Small intestine (tissue), 7 donors: ENCODE measurements at regions not wholly inside any gene's neighbourhood (a gene's known extent, or its start where the extent isn't known, plus 50 kb on each side); places are given as distances from the start of the nearest gene placed in this dataset.
"Not testable (repeated sequence)": the region's sequence is repeated elsewhere in the genome, so short reads cannot be mapped to it uniquely, and the experiment has no call there.

Experiments
- DNase-seq, 2 donors: peaks; one replicate each; pipeline versions ENCODE4 v3.0.0 to v3.0.0-alpha.2; 2013
- FAIRE-seq: peaks from 2 replicates; lab custom pipeline; 2012; peaks lifted over from hg19 to GRCh38; lab: Jason Lieb, UNC
- H3K27ac ChIP-seq, 3 donors: one replicate each; pipeline ENCODE4 v1.5.1; 2013; ENCODE audit warnings: low read length in 2 of 3, mild to moderate bottlenecking in 2 of 3, control low read depth in 1 of 3, inconsistent platforms in 1 of 3, low read depth in 1 of 3, moderate library complexity in 1 of 3
- H3K27me3 ChIP-seq, 3 donors: one replicate each; pipeline ENCODE4 v1.6.1; 2013; ENCODE audit warnings: low read length in 3 of 3, inconsistent platforms in 1 of 3; ENCODE audit not compliant: control insufficient read depth in 3 of 3, insufficient read depth in 3 of 3
- H3K36me3 ChIP-seq, 3 donors: one replicate each; pipeline ENCODE4 v1.6.1; 2013; ENCODE audit warnings: low read length in 3 of 3, inconsistent platforms in 1 of 3, low read depth in 1 of 3, mild to moderate bottlenecking in 1 of 3, moderate library complexity in 1 of 3; ENCODE audit not compliant: control insufficient read depth in 3 of 3, insufficient read depth in 2 of 3
- H3K4me1 ChIP-seq, 3 donors: one replicate each; pipeline ENCODE4 v1.6.1; 2013; ENCODE audit warnings: low read length in 2 of 3, inconsistent platforms in 1 of 3, low read depth in 1 of 3, mild to moderate bottlenecking in 1 of 3, moderate library complexity in 1 of 3; ENCODE audit not compliant: control insufficient read depth in 3 of 3, insufficient read depth in 2 of 3
- H3K4me3 ChIP-seq, 3 donors: one replicate each; pipeline ENCODE4 v1.5.1; 2013; ENCODE audit warnings: low read length in 3 of 3, control low read depth in 1 of 3, inconsistent platforms in 1 of 3, low read depth in 1 of 3, mild to moderate bottlenecking in 1 of 3, moderate library complexity in 1 of 3
- H3K9me3 ChIP-seq, 2 donors: one replicate each; pipeline ENCODE4 v1.6.1; 2013; ENCODE audit warnings: low read depth in 1 of 2, low read length in 1 of 2; ENCODE audit not compliant: control insufficient read depth in 2 of 2, insufficient read depth in 1 of 2
- WGBS, 3 donors: extraction: QIAGEN DNeasy Blood & Tissue Kit; methylation state at CpG; one replicate each; pipeline ENCODE4 v1.1.7; 2013; 5-methylcytosine and 5-hydroxymethylcytosine counted together
- donor health status: healthy with polysubstance abuse.
- donor health status: control.
- donor health status: control.
- donor health status: Bipolar disorder and iron deficiency.
- donor health status: healthy.

DNA sequence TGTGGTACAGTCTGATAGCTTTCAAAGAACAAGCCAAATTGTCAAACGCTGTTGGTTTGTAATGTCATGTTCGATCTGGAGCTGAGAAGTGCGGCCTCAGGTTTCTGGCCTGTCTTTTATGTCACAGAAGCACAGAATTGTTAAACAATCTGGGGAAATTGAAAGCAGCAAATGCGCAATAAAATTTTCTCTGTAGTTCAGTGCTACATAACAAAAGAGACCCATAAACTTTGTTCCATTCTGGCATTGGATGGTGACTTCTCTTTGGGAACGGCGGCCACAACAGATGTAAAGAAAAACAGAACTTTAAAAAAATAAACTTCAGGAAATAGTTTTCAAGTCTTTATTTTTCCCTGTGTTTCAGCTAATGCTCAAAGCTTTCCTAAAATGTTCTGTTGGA, 106.9 kb downstream of the PRL start:
- DNase-seq (no peak), FAIRE-seq (no peak)
- Histone ChIP-seq H3K36me3 (no peaks in the 10 kb centered on the region), H3K27ac (no peak overlapping the region), H3K4me3 (no peak overlapping the region), H3K27me3 (no peaks in the 10 kb centered on the region), H3K9me3 (peaks cover 0 to 3% of the 10 kb centered on the region in 2 donors), H3K4me1 (no peaks in the 10 kb centered on the region)
- 85 to 91% (median 88%) methylated on average over 6 of the region's 6 CpGs for WGBS, 3 donors

DNA sequence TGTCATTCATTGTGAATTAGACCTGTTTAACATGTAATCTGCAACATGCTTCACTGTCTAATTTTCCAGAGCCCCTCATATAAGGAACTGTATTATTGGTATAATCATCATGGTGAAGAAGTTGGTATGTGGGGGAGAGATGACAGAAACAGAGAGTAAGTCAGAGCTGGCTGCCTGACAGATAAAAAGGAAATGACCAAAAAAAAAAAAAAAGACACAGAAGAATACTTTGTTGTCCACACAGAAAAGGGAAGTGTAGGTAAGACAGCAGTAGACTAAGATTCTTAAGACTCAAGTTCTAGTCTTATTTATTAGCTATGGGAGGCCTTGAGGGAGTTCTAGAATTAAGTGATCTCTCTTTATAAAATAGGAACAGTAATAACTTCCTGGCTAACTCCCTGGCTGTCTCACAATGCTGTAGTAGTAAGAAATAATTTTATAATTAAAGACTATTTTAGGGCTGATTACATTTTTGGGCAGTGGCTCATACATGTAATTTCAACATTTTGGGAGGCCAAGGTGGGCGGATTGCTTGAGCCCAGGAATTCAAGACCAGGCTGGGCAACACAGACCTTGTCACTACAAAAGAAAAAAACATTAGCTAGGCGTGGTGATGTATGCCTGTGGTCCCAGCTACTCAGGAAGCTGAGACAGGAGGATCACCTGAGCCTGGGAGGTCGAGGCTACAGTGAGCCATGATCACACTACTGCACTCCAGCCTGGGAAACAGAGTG, 102.5 kb downstream of the PRL start:
- no peaks in the 10 kb centered on the region for H3K27me3 ChIP-seq
- H3K4me1 ChIP-seq = no peaks in the 10 kb centered on the region
- no peak overlapping the region for H3K4me3 ChIP-seq
- FAIRE-seq = no peak
- WGBS, 3 donors = 53 to 79% (median 60%) methylated on average over 3 of the region's 3 CpGs
- no peak for DNase-seq
- no peak overlapping the region for H3K27ac ChIP-seq
- H3K36me3 ChIP-seq = no peaks in the 10 kb centered on the region
- no peaks in the 10 kb centered on the region for H3K9me3 ChIP-seq

DNA sequence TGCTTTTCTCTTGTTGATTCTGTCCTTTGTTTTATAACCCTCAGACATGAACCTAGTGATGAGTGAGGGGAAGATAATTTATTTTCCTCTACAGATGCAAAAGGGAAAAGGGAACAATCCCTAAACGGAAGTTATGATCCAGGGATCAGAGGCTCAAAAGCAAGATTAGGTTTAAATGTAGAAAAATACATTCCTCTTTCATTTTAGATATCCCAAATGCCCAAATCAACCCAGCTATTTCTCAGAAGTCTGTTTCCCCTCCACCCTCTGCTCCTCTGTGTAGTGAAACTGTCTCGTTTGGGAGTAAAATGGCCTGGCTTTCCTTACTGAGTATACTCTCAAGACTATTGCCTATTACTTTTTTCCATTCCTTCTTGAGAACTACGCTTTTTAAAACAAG, 97.1 kb downstream of the PRL start:
- FAIRE-seq = no peak
- Histone ChIP-seq H3K9me3 (no peaks in the 10 kb centered on the region), H3K27ac (no peak overlapping the region), H3K36me3 (no peaks in the 10 kb centered on the region), H3K4me3 (no peak overlapping the region), H3K27me3 (no peaks in the 10 kb centered on the region), H3K4me1 (no peaks in the 10 kb centered on the region)
- WGBS, 3 donors = 79 to 88% (median 82%) methylated on average over 3 of the region's 3 CpGs
- no peak for DNase-seq

DNA sequence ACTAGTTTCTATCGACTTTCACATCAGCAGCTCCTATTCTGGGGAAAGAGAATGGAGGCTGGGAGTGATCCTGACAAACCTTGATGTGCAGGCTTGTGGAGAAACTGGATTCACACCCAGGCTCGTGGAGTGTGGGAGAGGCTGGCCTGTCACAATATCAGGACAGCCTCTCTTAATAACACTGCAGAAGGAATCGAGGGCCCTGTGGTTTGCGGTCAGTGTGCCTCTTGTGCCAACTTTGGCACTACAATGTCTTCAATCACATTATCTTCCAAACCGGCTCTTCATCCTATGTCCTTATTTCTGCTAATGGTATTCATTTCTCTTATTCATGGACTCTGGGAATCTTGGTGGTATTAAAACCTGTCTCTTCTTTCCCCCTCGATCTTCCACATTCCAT, 92.7 kb downstream of the PRL start:
- no peaks in the 10 kb centered on the region for H3K27me3 ChIP-seq
- H3K4me1 ChIP-seq = no peaks in the 10 kb centered on the region
- no peaks in the 10 kb centered on the region for H3K36me3 ChIP-seq
- FAIRE-seq (no peak), DNase-seq (no peak)
- H3K4me3 ChIP-seq = no peak overlapping the region
- no peaks in the 10 kb centered on the region for H3K9me3 ChIP-seq
- WGBS, 3 donors = 69 to 86% (median 86%) methylated on average over 6 of the region's 6 CpGs
- no peak overlapping the region for H3K27ac ChIP-seq

DNA sequence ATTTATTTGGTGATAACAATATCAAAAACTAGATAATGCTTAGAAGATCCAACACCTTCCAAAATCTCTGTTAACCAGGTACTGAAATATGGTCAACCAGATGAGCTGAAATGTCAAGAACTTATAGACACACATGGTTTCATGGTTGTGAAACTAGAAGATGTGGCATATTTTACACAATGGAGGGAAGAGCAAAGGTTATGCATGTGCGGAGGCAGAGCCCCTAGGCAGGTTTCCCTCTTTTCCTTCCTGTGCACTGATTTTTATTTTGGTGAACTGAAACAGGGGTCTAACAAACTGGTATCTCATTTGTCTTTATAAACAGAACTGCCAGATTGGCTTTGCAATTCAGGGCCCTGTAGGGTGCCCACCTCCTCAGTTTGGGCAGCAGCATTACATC, 91.6 kb downstream of the PRL start:
- DNase-seq (no peak), FAIRE-seq (no peak)
- H3K4me3 ChIP-seq = no peak overlapping the region
- no peaks in the 10 kb centered on the region for H3K4me1 ChIP-seq
- no peak overlapping the region for H3K27ac ChIP-seq
- no peaks in the 10 kb centered on the region for H3K36me3 ChIP-seq
- no peaks in the 10 kb centered on the region for H3K27me3 ChIP-seq
- no peaks in the 10 kb centered on the region for H3K9me3 ChIP-seq
- 37 to 89% (median 81%) methylated on average over 1 of the region's 1 CpG for WGBS, 3 donors

DNA sequence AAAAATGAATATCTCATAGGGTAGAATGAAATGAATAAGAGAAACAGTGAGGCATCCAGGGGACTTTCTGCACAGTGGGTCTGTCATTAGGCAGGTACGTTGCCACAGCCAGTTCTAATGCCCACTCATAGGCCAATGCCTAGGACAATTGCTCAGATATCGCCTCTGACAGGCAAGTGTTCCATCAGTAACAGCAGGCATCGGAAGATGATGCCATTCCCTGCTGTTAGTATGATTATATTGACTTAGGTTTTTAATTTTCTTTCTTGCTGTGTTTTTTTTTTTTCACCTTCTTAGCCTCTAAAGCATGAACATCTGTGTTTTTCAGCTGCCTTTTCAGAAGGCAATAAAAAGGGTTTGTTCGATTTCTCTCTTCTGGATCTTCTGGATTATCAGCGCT, 90.7 kb downstream of the PRL start:
- 70 to 86% (median 76%) methylated on average over 5 of the region's 5 CpGs for WGBS, 3 donors
- no peaks in the 10 kb centered on the region for H3K4me1 ChIP-seq

DNA sequence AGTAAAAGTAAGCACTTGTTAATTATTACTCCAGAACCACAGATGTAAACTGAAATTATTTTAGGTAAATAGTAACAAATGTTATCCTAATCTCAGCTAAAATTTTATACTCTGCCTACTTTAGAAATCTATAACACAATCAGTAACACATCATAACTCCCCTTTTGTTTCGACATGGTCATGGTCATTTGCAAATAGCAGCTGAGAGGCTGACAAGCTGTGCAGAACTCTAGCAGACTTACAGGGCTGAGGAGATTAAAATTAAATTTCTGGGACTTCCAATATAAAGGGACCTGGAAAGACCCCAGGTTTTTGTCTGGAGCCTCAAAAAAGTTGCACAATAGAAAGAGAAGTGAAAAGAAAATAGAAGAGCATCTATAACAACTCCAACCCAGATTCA, 88.8 kb downstream of the PRL start:
- H3K4me3 ChIP-seq = no peak overlapping the region
- no peaks in the 10 kb centered on the region for H3K4me1 ChIP-seq
- no peak overlapping the region for H3K27ac ChIP-seq
- 64 to 71% (median 70%) methylated on average over 1 of the region's 1 CpG for WGBS, 3 donors
- no peaks in the 10 kb centered on the region for H3K36me3 ChIP-seq
- DNase-seq = no peak
- H3K9me3 ChIP-seq = no peaks in the 10 kb centered on the region
- FAIRE-seq = no peak
- H3K27me3 ChIP-seq = no peaks in the 10 kb centered on the region

More for the DNA sequence above, 90.7 kb downstream of the PRL start:
- FAIRE-seq (no peak), DNase-seq (no peak)
- H3K27ac ChIP-seq = no peak overlapping the region
- H3K9me3 ChIP-seq = no peaks in the 10 kb centered on the region
- H3K36me3 ChIP-seq = no peaks in the 10 kb centered on the region
- H3K4me3 ChIP-seq = no peak overlapping the region
- no peaks in the 10 kb centered on the region for H3K27me3 ChIP-seq

DNA sequence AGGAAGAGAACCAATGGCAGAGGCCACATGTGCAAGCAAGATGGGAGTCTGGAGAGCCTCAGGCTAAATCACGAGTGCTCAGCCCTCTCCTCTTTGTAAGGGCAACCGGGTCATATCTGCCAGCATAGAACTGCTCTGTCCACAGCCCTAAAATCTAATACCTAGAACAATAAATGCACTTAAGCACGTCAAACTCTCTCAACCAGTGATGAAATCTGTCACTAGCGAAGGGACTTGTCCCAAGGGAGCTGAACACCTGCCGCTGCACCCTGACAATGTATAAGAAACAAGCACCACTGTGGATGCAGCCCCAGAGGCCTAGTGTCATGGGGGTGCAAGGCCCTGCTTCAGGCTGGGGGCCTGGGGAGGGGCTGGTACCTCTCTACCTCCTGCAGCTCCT, 82.5 kb downstream of the PRL start:
- no peak overlapping the region for H3K4me3 ChIP-seq
- no peaks in the 10 kb centered on the region for H3K9me3 ChIP-seq
- no peaks in the 10 kb centered on the region for H3K4me1 ChIP-seq
- no peaks in the 10 kb centered on the region for H3K36me3 ChIP-seq
- no peak overlapping the region for H3K27ac ChIP-seq
- no peaks in the 10 kb centered on the region for H3K27me3 ChIP-seq
- FAIRE-seq = no peak
- 64 to 71% (median 67%) methylated on average over 5 of the region's 5 CpGs for WGBS, 3 donors
- no peak for DNase-seq

DNA sequence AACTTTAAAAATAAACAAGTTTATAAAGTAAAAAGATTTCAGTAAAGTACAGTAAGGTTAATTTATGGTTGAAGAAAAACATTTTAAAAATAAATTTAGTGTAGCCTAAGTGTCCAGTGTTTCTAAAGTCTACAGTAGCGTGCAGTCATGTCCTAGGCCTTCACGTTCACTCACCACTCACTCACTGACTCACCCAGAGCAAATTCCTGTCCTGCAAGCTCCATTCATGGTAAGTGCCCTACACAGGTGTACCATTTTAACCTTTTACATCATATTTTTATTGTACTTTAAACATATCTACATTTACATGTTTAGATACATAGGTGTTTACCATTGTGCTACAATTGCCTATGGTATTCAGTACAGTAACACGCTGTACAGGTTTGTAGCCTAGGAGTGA, 81.4 kb downstream of the PRL start:
- FAIRE-seq, H3K4me3 ChIP-seq, H3K27me3 ChIP-seq, H3K36me3 ChIP-seq, H3K4me1 ChIP-seq, H3K27ac ChIP-seq, H3K9me3 ChIP-seq, DNase-seq: not testable (repeated sequence)
- WGBS, 3 donors = 78 to 93% (median 91%) methylated on average over 3 of the region's 3 CpGs
